DND-41 (cell line): ENCODE measurements at regions not wholly inside any gene's neighbourhood (a gene's known extent, or its start where the extent isn't known, plus 50 kb on each side); places are given as distances from the start of the nearest gene placed in this dataset.

Source experiments
- EZH2 ChIP-seq: IDR thresholded peaks from 3 replicates; pipeline ENCODE4 v1.6.1; 2012; ENCODE audit warnings: borderline replicate concordance, low read depth, mild to moderate bottlenecking, moderate library complexity, low read length, inconsistent platforms; ENCODE audit not compliant: severe bottlenecking
- TF ChIP-seq, protein P1 (sequence below): IDR thresholded peaks from 2 replicates; pipeline ENCODE4 v1.5.1; 2012; ENCODE audit warnings: borderline replicate concordance, low read length, moderate library complexity, mild to moderate bottlenecking; ENCODE audit not compliant: poor library complexity, severe bottlenecking; ENCODE audit errors: extremely low read depth

- TF ChIP-seq, protein P1, sequence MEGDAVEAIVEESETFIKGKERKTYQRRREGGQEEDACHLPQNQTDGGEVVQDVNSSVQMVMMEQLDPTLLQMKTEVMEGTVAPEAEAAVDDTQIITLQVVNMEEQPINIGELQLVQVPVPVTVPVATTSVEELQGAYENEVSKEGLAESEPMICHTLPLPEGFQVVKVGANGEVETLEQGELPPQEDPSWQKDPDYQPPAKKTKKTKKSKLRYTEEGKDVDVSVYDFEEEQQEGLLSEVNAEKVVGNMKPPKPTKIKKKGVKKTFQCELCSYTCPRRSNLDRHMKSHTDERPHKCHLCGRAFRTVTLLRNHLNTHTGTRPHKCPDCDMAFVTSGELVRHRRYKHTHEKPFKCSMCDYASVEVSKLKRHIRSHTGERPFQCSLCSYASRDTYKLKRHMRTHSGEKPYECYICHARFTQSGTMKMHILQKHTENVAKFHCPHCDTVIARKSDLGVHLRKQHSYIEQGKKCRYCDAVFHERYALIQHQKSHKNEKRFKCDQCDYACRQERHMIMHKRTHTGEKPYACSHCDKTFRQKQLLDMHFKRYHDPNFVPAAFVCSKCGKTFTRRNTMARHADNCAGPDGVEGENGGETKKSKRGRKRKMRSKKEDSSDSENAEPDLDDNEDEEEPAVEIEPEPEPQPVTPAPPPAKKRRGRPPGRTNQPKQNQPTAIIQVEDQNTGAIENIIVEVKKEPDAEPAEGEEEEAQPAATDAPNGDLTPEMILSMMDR = no peak
- no peak for TF ChIP-seq EZH2
These were observed 730.9 kb upstream of the ID2 start for GRCh38 chr2:7951001-7951400.
